Psoas muscle (tissue), 7 donors: ENCODE measurements at regions not wholly inside any gene's neighbourhood (a gene's known extent, or its start where the extent isn't known, plus 50 kb on each side); places are given as distances from the start of the nearest gene placed in this dataset.

ENCODE experiments used
- ATAC-seq, 4 donors: fragments of 200-7000 bp; cut with Tn5 transposase; one replicate each; pipeline ENCODE4 v1.9.1; 2020; ENCODE audit warnings: moderate library complexity in 3 of 4, mild to moderate bottlenecking in 2 of 4
- DNase-seq, 2 donors: peaks; one replicate each; pipeline ENCODE4 v3.0.0-alpha.2; 2020
- H3K27ac ChIP-seq: fragments of 200-600 bp; one replicate; pipeline ENCODE4 v1.8.0; 2022
- H3K27me3 ChIP-seq, 3 donors: fragments of 200-600 bp in 1 of 3; one replicate each; pipeline versions ENCODE4 v1.6.1 to v1.8.0; 2013 to 2022; ENCODE audit warnings: low read length in 2 of 3, mild to moderate bottlenecking in 2 of 3, moderate library complexity in 1 of 3; ENCODE audit not compliant: insufficient read depth in 3 of 3
- H3K36me3 ChIP-seq, 2 donors: fragments of 200-600 bp in 1 of 2; one replicate each; pipeline versions ENCODE4 v1.6.1 to v1.8.0; 2013 to 2022; ENCODE audit warnings: low read depth in 1 of 2, mild to moderate bottlenecking in 1 of 2, moderate library complexity in 1 of 2; ENCODE audit not compliant: insufficient read depth in 1 of 2
- H3K4me1 ChIP-seq: fragments of 200-600 bp; one replicate; pipeline ENCODE4 v1.8.0; 2022
- H3K4me3 ChIP-seq: fragments of 200-600 bp; one replicate; pipeline ENCODE4 v1.8.0; 2022; ENCODE audit warnings: mild to moderate bottlenecking
- H3K9me3 ChIP-seq: fragments of 200-600 bp; one replicate; pipeline ENCODE4 v1.8.0; 2022
- WGBS, 3 donors: extraction: QIAGEN DNeasy Blood & Tissue Kit; methylation state at CpG; one replicate each; pipeline versions ENCODE4 v1.1.6 to v1.1.7; 2013; 5-methylcytosine and 5-hydroxymethylcytosine counted together
- intact Hi-C, 2 donors: fragments of 100-400 bp; cut with DNase I; formaldehyde crosslinking; loops; one replicate each; pipeline versions ENCODE4 v1.11.0 to v1.14.2; 2022
- TF ChIP-seq, protein P1 (sequence below): fragments of 200-600 bp; IDR thresholded peaks from one replicate; pipeline ENCODE4 v1.8.0; 2022; ENCODE audit warnings: antibody characterized with exemption
- donor health status: healthy with polysubstance abuse.
- donor health status: DM: no; HTN: no; CAD: no; lungs with moderate emphysema.
- donor health status: Bipolar disorder and iron deficiency.
- donor health status: healthy.
- donor health status: DM: yes; HTN: yes; CAD: no.
- donor health status: DM: no; HTN: no; CAD: no.
- donor health status: DM: yes; HTN: yes; CAD: no.

DNA sequence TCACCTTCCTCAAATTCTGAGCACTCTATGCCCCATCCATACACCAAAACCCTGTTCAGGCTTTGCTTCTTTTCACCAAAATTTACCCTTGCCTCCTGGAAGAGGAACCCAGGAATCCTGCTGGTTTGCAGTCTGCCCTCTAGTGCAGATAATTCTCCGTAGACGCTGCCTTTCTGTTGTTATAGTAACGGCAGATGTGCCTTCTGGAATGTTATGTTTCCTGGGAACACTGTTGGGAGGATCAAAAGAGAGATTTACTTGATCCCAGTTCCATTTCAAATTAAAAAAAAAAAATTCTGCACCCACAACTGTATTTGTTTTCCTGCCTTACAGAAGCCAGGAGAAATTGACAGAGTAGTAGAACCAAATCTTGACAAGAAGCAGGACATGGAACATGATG, 104.2 kb upstream of the RMST start:
- TF ChIP-seq, protein P1, sequence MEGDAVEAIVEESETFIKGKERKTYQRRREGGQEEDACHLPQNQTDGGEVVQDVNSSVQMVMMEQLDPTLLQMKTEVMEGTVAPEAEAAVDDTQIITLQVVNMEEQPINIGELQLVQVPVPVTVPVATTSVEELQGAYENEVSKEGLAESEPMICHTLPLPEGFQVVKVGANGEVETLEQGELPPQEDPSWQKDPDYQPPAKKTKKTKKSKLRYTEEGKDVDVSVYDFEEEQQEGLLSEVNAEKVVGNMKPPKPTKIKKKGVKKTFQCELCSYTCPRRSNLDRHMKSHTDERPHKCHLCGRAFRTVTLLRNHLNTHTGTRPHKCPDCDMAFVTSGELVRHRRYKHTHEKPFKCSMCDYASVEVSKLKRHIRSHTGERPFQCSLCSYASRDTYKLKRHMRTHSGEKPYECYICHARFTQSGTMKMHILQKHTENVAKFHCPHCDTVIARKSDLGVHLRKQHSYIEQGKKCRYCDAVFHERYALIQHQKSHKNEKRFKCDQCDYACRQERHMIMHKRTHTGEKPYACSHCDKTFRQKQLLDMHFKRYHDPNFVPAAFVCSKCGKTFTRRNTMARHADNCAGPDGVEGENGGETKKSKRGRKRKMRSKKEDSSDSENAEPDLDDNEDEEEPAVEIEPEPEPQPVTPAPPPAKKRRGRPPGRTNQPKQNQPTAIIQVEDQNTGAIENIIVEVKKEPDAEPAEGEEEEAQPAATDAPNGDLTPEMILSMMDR, result no peak
- WGBS, 3 donors, result 18 to 37% (median 30%) methylated on average over 3 of the region's 3 CpGs
- Histone ChIP-seq H3K27me3 (no peaks in the 10 kb centered on the region), H3K27ac (no peak overlapping the region), H3K4me3 (no peak overlapping the region), H3K9me3 (no peaks in the 10 kb centered on the region), H3K4me1 (no peaks in the 10 kb centered on the region), H3K36me3 (no peaks in the 10 kb centered on the region)
- ATAC-seq (no peak), DNase-seq (no peak)
- intact Hi-C loops, result no loop called here

DNA sequence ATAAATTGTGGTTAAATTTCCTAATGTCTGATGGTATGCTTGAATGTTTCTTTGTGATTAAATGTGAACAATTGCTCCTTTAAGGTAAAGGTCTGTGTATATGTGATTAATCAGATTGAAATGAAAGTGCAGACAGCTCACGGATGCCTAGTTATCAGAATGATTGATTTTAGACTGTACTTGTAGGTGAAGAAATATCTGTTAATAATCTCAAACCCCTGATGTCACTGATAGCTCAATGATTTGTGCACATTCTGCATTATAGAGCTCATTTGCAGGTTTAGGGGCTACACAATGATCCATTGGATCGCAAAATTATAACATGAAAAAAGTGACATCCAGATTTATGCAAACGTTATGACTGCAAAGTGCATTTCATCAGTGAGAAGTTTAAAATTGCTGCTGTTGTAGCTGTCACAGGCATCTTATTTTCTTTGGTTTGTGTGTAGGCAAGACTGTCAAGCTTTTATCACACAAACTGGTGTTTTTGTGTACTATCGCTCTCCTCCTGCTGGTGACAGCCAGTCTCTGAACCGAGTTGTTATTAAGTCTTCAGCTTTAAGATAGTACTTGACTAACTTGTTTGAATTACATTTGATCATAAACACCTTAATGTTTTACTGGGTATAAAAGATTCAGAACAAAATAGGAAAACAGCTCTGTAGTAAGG, 103.4 kb upstream of the RMST start:
- Histone ChIP-seq H3K4me1 (no peaks in the 10 kb centered on the region), H3K4me3 (no peak overlapping the region), H3K9me3 (no peaks in the 10 kb centered on the region), H3K36me3 (no peaks in the 10 kb centered on the region), H3K27ac (no peak overlapping the region), H3K27me3 (no peaks in the 10 kb centered on the region)
- TF ChIP-seq, protein P1, result no peak
- intact Hi-C loops, result no loop called here
- 58 to 68% (median 64%) methylated on average over 5 of the region's 5 CpGs for WGBS, 3 donors
- DNase-seq (no peak), ATAC-seq (no peak)

DNA sequence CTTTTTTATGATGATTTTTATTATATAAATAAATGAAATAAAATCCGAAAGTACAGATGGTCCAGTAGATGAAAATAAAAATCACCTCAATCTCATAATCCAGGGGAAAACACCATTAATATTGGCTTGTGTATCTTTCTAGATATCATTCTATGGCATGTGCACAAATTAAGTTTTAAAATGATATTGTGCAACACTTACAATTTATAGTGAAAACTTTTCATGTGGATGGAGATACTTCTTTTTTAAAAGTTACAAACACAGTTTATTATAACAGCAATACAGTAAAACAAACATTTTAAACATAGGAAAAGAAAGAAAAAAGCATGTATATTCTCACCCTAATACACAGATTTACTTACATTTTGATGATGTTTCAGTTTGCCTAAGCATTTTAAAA, 98.9 kb upstream of the RMST start:
- Histone ChIP-seq H3K36me3 (no peaks in the 10 kb centered on the region), H3K4me3 (no peak overlapping the region), H3K4me1 (no peaks in the 10 kb centered on the region), H3K27me3 (no peaks in the 10 kb centered on the region), H3K27ac (no peak overlapping the region), H3K9me3 (no peaks in the 10 kb centered on the region)
- intact Hi-C loops, result no loop called here
- TF ChIP-seq, protein P1, result no peak
- no peak for ATAC-seq
- 89 to 94% (median 89%) methylated on average over 1 of the region's 1 CpG for WGBS, 3 donors
- DNase-seq, result no peak

DNA sequence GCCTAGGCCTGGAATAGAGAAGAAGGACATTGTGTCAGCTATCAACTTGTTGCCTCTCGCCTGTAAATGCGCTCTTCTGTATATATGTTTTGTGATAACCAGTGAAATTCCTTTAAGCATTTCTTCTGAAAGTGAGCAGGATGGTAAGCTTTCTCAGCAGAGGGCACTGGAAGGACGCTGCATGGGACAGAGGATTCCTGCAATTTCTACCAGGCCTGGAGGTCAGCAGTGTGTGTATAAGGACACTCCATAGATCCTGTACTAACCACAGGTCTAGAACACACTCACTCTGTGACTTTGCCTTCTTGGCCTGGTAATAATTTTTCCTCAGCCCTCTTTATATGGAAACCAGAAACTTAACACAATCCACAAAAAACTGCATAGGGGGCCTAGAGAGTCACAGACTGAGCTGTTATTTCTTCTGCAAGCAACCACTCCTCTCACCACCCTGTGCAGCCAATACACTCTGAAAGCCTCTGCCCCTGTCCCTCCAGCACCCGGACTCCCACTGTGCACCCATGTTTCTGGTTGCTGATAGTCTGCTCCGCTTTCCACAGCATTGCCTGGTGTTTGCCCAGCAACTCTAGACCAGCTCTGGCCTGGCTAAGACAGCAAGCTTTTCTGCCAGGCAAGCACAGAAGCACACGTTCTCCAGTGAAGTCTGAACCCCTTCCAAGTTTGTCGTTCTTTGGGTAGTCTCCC, 94.0 kb upstream of the RMST start:
- intact Hi-C loops, result no loop called here
- no peak for ATAC-seq
- H3K27me3 ChIP-seq, result no peaks in the 10 kb centered on the region
- DNase-seq, result no peak
- H3K4me1 ChIP-seq, result no peaks in the 10 kb centered on the region
- 66 to 74% (median 69%) methylated on average over 7 of the region's 7 CpGs for WGBS, 3 donors
- H3K9me3 ChIP-seq, result no peaks in the 10 kb centered on the region
- TF ChIP-seq, protein P1, result no peak
- no peaks in the 10 kb centered on the region for H3K36me3 ChIP-seq
- no peak overlapping the region for H3K4me3 ChIP-seq
- no peak overlapping the region for H3K27ac ChIP-seq
